Activated B cell treated with CpG ODN at 0.5 μM for 24 hours (primary cell): ENCODE measurements at regions not wholly inside any gene's neighbourhood (a gene's known extent, or its start where the extent isn't known, plus 50 kb on each side); places are given as distances from the start of the nearest gene placed in this dataset.

Source experiments
- ATAC-seq: fragments of 200-7000 bp; cut with Tn5 transposase; one replicate; pipeline ENCODE4 v1.10.0; 2021; ENCODE audit warnings: low read depth, mild to moderate bottlenecking, moderate library complexity
- CTCF ChIA-PET: fragments of 350-600 bp; sonication (Branson Sonifier 250); formaldehyde crosslinking; loops from one replicate; lab custom pipeline; 2021; ENCODE audit warnings: antibody characterized with exemption; lab: Charles Lee
- POLR2A ChIA-PET: fragments of 350-600 bp; sonication (Branson Sonifier 250); formaldehyde crosslinking; loops from one replicate; lab custom pipeline; 2021; ENCODE audit warnings: antibody characterized with exemption; lab: Charles Lee
- DNase-seq: peaks from one replicate; pipeline ENCODE4 v3.0.0; 2022
- H3K27ac Mint-ChIP-seq: one replicate; pipeline ENCODE4 v1.8.0; 2020; ENCODE audit warnings: mixed read lengths
- H3K27me3 Mint-ChIP-seq: one replicate; pipeline ENCODE4 v1.8.0; 2021; ENCODE audit warnings: mixed read lengths
- H3K36me3 Mint-ChIP-seq: one replicate; pipeline ENCODE4 v1.8.0; 2021; ENCODE audit warnings: low read depth, mixed read lengths
- H3K4me1 Mint-ChIP-seq: one replicate; pipeline ENCODE4 v1.8.0; 2021; ENCODE audit warnings: mixed read lengths
- H3K4me3 Mint-ChIP-seq: one replicate; pipeline ENCODE4 v1.8.0; 2020; ENCODE audit warnings: mild to moderate bottlenecking, mixed read lengths
- H3K9me3 Mint-ChIP-seq: one replicate; pipeline ENCODE4 v1.8.0; 2020; ENCODE audit warnings: mixed read lengths
- CTCF ChIP-seq: fragments of 200-600 bp; IDR thresholded peaks from one replicate; pipeline ENCODE4 v1.8.0; 2022; ENCODE audit warnings: antibody characterized with exemption, mild to moderate bottlenecking
- intact Hi-C: fragments of 100-400 bp; cut with micrococcal nuclease; formaldehyde crosslinking; loops from one replicate; pipeline ENCODE4 v1.15.1; 2024

- H3K9me3 Mint-ChIP-seq = peaks cover 2% of the 10 kb centered on the region
- no peaks in the 10 kb centered on the region for H3K27me3 Mint-ChIP-seq
- CTCF ChIA-PET = no interaction called here
- no peak overlapping the region for H3K4me3 Mint-ChIP-seq
- DNase-seq = no peak
- no peak for TF ChIP-seq CTCF
- no peak overlapping the region for H3K27ac Mint-ChIP-seq
- H3K36me3 Mint-ChIP-seq = no peaks in the 10 kb centered on the region
- POLR2A ChIA-PET = no interaction called here
- H3K4me1 Mint-ChIP-seq = no peaks in the 10 kb centered on the region
- intact Hi-C loops = no loop called here
- no peak for ATAC-seq
Observed at GRCh38 chr7:80334908-80335307, 177.0 kb downstream of the GNAT3 start.

- no peak overlapping the region for H3K4me3 Mint-ChIP-seq
Observed at GRCh38 chr7:80334196-80334595, 177.7 kb downstream of the GNAT3 start.

GRCh38 chr7:80333040-80333439 lies 178.8 kb downstream of the GNAT3 start:
- Mint-ChIP-seq H3K4me3 (no peak overlapping the region), H3K36me3 (no peaks in the 10 kb centered on the region), H3K4me1 (no peaks in the 10 kb centered on the region), H3K27ac (no peak overlapping the region), H3K27me3 (no peaks in the 10 kb centered on the region), H3K9me3 (peaks cover 2% of the 10 kb centered on the region)
- ChIA-PET CTCF (no interaction called here), POLR2A (no interaction called here)
- TF ChIP-seq CTCF = no peak
- no peak for ATAC-seq
- DNase-seq = no peak
- intact Hi-C loops = no loop called here

More at GRCh38 chr7:80334196-80334595, 177.7 kb downstream of the GNAT3 start:
- H3K27ac Mint-ChIP-seq = no peak overlapping the region
- no peak for DNase-seq
- no peaks in the 10 kb centered on the region for H3K27me3 Mint-ChIP-seq
- H3K36me3 Mint-ChIP-seq = no peaks in the 10 kb centered on the region
- peaks cover 2% of the 10 kb centered on the region for H3K9me3 Mint-ChIP-seq
- intact Hi-C loops = no loop called here
- no peak for ATAC-seq
- ChIA-PET POLR2A (no interaction called here), CTCF (no interaction called here)
- no peak for TF ChIP-seq CTCF
- no peaks in the 10 kb centered on the region for H3K4me1 Mint-ChIP-seq

- peaks cover 2% of the 10 kb centered on the region for H3K9me3 Mint-ChIP-seq
- H3K36me3 Mint-ChIP-seq = no peaks in the 10 kb centered on the region
- no peak for TF ChIP-seq CTCF
- ATAC-seq (no peak), DNase-seq (no peak)
- H3K27me3 Mint-ChIP-seq = no peaks in the 10 kb centered on the region
- no peak overlapping the region for H3K27ac Mint-ChIP-seq
- H3K4me1 Mint-ChIP-seq = no peaks in the 10 kb centered on the region
- no peak overlapping the region for H3K4me3 Mint-ChIP-seq
- ChIA-PET CTCF (no interaction called here), POLR2A (no interaction called here)
- intact Hi-C loops = no loop called here
Observed at GRCh38 chr7:80330434-80330833, 181.4 kb downstream of the GNAT3 start.

GRCh38 chr7:80324032-80324431 lies 187.8 kb downstream of the GNAT3 start:
- Mint-ChIP-seq H3K36me3 (no peaks in the 10 kb centered on the region), H3K4me3 (no peak overlapping the region), H3K27me3 (no peaks in the 10 kb centered on the region), H3K9me3 (no peaks in the 10 kb centered on the region), H3K27ac (no peak overlapping the region), H3K4me1 (no peaks in the 10 kb centered on the region)
- ATAC-seq (no peak), DNase-seq (no peak)
- CTCF ChIA-PET = no interaction called here
- POLR2A ChIA-PET = no interaction called here
- TF ChIP-seq CTCF = no peak
- intact Hi-C loops = no loop called here
